GM10266 (cell line): ENCODE measurements at regions not wholly inside any gene's neighbourhood (a gene's known extent, or its start where the extent isn't known, plus 50 kb on each side); places are given as distances from the start of the nearest gene placed in this dataset.

Experiments
- DNase-seq: peaks from one replicate; pipeline ENCODE4 v3.0.0; 2012; ENCODE audit errors: extremely low spot score
- CTCF ChIP-seq: IDR thresholded peaks from 2 replicates; pipeline ENCODE4 v1.5.1; 2012; ENCODE audit warnings: mild to moderate bottlenecking, low read depth; ENCODE audit not compliant: control insufficient read depth, insufficient read depth; ENCODE audit errors: missing control alignments

GRCh38 chr5:116922532-116922931 is 347.9 kb upstream of the SEMA6A start:
- no peak for TF ChIP-seq CTCF
- DNase-seq, result no peak

GRCh38 chr5:116914869-116915504 is 340.4 kb upstream of the SEMA6A start:
- TF ChIP-seq CTCF, result no peak
- no peak for DNase-seq

GRCh38 chr5:116912221-116912620 is 337.6 kb upstream of the SEMA6A start:
- no peak for DNase-seq
- no peak for TF ChIP-seq CTCF

GRCh38 chr5:116911074-116911473 is 336.5 kb upstream of the SEMA6A start:
- DNase-seq, result no peak
- no peak for TF ChIP-seq CTCF

GRCh38 chr5:116908537-116908936 is 333.9 kb upstream of the SEMA6A start:
- DNase-seq, result no peak
- no peak for TF ChIP-seq CTCF

- TF ChIP-seq CTCF, result no peak
- DNase-seq, result no peak
Measured at GRCh38 chr5:116905885-116906284, 331.3 kb upstream of the SEMA6A start.

- no peak for TF ChIP-seq CTCF
- DNase-seq, result no peak
Measured at GRCh38 chr5:116900793-116901192, 326.2 kb upstream of the SEMA6A start.
